HG02938 (cell line): ENCODE measurements at regions not wholly inside any gene's neighbourhood (a gene's known extent, or its start where the extent isn't known, plus 50 kb on each side); places are given as distances from the start of the nearest gene placed in this dataset.

Experiments used
- ATAC-seq: cut with Tn5 transposase; IDR thresholded peaks from one replicate; pipeline ENCODE4 v1.9.1; 2021; ENCODE audit warnings: mild to moderate bottlenecking, moderate library complexity; ENCODE audit not compliant: unreplicated experiment

GRCh38 chr16:86303787-86304678 is 206.3 kb upstream of the FOXF1 start:
- no peak for ATAC-seq

- no peak for ATAC-seq
Measured at GRCh38 chr16:86304868-86305267, 205.5 kb upstream of the FOXF1 start.

- no peak for ATAC-seq
Measured at GRCh38 chr16:86305440-86305839, 204.9 kb upstream of the FOXF1 start.

GRCh38 chr16:86306011-86306644 is 204.2 kb upstream of the FOXF1 start:
- no peak for ATAC-seq

- no peak for ATAC-seq
Measured at GRCh38 chr16:86306811-86307513, 203.4 kb upstream of the FOXF1 start.

GRCh38 chr16:86307514-86307903 is 202.8 kb upstream of the FOXF1 start:
- no peak for ATAC-seq

- no peak for ATAC-seq
Measured at GRCh38 chr16:86308514-86308913, 201.8 kb upstream of the FOXF1 start.

- no peak for ATAC-seq
Measured at GRCh38 chr16:86313631-86314030, 196.7 kb upstream of the FOXF1 start.

- no peak for ATAC-seq
Measured at GRCh38 chr16:86314402-86315025, 195.8 kb upstream of the FOXF1 start.

- ATAC-seq: no peak
Measured at GRCh38 chr16:86316967-86317812, 193.1 kb upstream of the FOXF1 start.

- no peak for ATAC-seq
Measured at GRCh38 chr16:86317813-86318650, 192.3 kb upstream of the FOXF1 start.

GRCh38 chr16:86319585-86320236 is 190.6 kb upstream of the FOXF1 start:
- no peak for ATAC-seq

- no peak for ATAC-seq
Measured at GRCh38 chr16:86320237-86320595, 190.1 kb upstream of the FOXF1 start.

- no peak for ATAC-seq
Measured at GRCh38 chr16:86321491-86321890, 188.8 kb upstream of the FOXF1 start.

GRCh38 chr16:86322283-86322682 is 188.0 kb upstream of the FOXF1 start:
- ATAC-seq: no peak

- ATAC-seq: no peak
Measured at GRCh38 chr16:86322806-86323205, 187.5 kb upstream of the FOXF1 start.

GRCh38 chr16:86324320-86324719 is 186.0 kb upstream of the FOXF1 start:
- no peak for ATAC-seq

- no peak for ATAC-seq
Measured at GRCh38 chr16:86325360-86325759, 185.0 kb upstream of the FOXF1 start.

GRCh38 chr16:86325895-86326294 is 184.4 kb upstream of the FOXF1 start:
- ATAC-seq: no peak
